GM21786 (cell line): ENCODE measurements at regions not wholly inside any gene's neighbourhood (a gene's known extent, or its start where the extent isn't known, plus 50 kb on each side); places are given as distances from the start of the nearest gene placed in this dataset.

Source experiments
- ATAC-seq: cut with Tn5 transposase; IDR thresholded peaks from one replicate; pipeline ENCODE4 v1.9.1; 2021; ENCODE audit not compliant: unreplicated experiment

DNA sequence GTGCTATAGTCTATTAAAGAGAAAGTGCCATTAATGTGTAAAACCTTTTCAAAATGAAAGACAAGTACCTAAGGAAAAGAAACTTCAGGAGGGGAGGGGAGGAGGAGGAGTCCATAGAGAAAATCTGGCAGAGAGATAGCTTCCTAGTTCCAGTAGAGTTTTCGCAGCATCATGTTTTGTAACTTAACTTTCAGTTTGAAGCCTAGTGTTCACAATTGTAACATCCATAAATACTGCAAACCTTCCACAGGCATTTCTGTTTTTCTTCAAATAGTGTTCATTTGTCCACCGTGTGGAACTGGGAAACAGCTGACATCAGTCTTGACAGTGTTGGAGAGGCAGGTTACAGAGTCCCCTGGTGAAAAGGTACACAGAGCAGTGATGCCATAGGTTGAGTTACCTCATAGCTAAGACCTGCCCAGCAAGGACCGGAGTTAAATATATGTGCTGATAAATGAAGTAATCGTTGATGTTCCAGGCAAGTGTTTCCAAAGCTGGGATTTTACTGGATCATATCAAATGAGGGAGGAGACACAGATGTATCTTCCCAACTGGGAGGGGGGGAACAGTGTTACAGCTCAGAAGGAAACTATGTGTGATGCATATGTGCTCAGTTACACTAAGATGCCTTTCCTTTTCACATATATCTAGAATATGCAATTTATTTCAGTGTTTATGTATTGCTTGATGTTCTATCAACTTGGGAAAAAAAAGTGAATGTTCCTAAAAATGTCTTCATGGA, 369.5 kb upstream of the FAM241A start:
- ATAC-seq = no peak

DNA sequence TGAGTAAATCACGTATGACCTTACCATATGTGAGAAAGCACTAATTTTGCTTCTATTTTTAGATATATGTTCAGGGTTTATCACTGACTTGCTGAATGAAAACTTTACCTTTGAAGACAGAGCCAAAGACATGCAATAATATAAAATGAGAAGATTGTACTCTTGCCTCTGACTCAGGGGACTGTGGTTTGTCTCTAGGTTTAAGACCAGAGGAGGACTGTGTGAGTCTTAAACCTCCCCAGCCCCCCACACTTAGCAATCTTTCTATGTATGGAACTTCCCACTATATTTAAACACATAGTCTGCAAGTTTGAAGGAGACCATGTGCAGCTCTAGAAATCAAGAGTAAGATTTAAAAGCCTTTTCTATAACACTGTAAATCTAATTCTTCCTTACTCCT, 368.7 kb upstream of the FAM241A start:
- no peak for ATAC-seq

DNA sequence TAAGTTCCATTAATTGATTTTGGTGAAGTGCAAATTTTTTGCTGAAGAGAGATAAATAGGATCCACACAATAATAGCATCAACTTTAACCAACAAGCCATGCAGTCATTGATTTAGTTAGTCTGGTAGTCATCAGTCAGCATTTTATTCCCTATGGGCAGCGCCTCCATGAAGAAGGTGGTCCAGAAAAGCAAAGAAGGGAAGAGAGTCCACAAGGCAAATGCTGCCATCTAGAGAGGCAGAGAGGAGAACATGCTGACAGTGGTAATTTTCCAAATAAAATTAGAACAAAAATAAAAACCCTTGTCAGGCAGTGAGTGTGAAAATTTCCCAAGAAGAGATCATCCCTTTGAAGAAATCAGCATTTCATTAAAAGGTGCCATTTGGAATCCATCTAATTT, 366.7 kb upstream of the FAM241A start:
- no peak for ATAC-seq

DNA sequence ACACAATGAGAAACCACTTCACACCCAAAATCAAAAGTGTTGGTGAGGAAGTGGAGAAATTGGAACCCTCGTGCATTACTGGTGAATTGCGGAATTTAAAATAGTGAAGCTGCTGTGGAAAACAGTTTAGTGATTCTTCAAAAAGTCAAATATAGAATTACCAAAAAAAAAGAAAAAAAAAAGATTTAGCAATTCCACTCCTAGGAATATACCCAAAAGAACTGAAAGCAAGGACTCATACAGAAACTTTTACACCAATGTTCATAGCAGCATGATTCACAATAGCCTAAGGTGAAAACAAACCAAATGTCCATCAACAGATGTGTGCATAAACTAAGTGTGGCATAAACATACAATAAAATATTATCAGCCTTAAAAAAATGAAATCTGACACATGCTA, 364.3 kb upstream of the FAM241A start:
- no peak for ATAC-seq

DNA sequence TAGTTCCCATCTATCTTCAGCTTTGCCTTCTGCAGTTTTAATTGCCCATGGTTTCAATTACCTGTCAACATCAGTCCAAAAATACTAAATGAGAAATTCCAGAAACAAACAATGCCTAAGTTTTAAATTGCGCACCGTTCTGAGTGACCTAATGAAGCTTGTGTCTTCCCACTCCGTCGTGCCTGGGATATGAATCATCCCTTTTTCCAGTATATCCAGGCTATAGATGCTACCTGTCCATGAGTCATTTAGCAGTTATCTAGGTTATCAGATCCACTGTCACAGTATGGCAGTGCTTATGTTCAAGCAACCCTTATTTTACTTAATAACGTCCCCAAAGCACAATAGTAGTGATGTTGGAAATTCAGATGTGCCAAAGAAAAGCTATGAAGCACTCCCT, 363.6 kb upstream of the FAM241A start:
- ATAC-seq = no peak

DNA sequence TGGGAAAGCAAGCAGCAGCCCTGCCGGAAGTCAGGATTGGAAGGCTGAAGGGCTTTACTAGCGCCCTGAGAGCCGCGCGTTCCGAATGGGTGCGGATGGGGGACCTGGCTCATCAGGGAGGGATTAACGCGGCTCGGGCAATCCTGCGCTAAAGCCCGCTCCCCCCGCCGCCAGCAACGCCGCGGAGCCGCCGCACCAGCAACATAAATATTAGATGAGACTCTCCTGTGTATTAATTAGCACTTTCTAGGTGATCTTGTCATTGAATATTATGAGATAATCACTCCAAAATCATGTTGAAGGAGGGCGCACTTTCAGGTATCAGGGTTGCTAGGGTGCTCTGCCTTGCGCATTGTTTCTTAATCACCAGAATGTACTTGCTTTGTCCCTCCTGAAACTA, 357.2 kb upstream of the FAM241A start:
- no peak for ATAC-seq

DNA sequence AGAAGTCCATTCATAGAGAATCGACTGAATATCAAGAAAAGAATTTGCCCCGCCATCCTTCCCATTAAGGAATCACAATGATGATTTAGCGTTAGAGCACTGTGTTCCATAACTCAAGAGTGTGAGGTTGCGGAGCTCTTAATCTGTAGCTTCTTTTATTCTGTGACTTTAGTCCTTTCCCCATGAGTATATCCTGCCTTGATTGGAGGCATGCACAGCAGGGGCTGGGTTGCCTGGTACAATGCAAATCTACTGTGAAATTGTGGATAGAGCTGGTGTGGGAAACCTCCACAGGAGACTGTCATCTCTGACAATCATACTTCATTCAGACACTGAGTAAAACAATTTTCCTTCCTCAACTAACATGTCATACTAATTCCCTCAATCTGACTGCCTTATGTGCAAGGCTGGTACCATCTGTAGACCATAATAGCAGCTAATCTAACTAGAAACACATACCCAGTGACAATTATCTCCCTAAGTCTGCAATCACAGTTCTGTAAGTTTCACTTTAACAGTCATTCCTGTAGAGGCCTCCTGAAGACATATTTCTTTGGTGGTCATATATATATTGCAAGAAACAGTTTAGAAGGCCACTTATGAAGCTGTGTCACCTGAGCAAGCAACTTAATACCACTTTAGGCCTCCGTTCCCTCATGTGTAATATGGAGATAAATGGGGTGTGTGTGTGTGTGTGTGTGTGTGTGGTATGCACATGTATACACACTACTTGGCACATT, 355.2 kb upstream of the FAM241A start:
- no peak for ATAC-seq

DNA sequence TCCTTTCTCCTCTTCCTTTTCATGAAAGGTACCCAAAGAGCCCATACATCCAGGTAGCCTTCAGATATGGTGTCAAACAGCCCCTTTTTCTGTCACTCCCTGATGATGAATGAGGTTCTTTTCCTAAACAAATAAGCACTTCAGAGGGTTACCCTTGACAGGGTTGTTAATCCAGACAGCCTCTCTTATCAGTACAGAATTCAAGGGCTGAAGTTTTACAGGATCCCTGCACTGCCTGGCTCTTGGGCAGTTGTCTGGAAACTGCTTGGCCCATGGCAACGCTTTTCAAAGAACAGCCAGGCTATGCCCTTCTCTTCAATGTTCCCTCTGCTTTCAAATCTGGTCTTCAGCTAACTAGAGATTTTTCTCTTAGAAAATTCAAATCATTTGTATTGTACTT, 352.6 kb upstream of the FAM241A start:
- no peak for ATAC-seq

DNA sequence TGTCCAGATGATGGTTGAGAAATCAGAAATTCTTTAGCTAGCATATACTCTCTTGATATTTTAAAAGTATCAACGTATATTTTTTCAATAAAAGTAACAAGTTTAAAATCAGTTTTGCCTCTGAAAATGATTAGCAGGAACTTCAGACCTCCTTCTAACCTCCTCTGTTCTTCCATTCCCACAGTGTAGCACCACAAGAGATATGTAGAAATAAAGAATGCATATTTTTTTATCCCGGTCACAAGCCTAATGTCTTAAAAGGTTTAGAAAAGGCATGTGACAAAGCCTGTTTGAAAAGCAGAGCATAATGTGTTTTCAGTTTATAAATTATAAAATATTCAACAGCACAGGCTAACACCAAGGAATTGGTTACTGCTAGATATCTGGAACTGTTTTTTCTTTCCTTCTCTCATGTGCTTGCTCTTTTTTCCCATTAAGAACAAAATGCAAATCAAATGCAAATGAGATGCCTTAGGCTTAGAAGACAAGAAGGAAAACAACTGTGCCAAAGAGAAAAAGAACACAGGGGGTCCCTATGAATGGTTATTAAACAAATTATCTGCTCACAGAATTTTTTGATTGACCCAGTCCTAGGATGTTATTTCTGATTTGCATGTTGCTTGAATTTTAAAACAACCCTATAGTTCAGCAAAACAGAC, 351.7 kb upstream of the FAM241A start:
- ATAC-seq = no peak

DNA sequence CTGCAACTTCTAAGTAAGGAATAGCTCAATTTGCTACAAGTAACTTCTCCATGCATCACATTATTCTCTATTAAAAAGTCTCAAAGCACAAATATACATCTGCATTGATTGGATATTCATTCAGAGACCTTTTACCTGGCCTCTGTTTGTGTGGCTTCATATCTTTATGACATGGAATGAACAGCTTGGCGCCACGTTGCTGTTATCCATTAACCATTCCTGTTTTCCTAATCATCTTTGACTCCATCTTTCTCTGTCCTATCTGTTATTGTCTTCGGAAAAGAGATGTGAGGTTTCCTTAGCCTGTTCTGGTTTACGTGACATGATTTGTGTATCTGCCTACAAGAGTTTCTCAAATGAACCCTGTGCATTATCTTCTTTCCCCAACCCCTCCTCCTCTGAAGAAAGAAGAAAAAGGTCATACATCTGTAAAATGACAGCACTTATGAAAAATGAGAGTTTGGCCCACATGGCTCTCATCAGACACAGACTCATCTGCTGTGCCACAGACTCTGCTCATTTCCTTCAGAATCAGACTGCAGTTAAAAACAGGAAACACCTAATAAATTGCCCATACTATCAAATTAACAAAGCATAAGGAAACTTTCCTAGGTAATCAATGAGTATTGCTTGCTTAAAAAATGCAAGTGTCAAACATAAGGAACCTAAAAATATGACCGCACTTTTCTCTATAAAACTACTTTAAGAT, 347.6 kb upstream of the FAM241A start:
- no peak for ATAC-seq

DNA sequence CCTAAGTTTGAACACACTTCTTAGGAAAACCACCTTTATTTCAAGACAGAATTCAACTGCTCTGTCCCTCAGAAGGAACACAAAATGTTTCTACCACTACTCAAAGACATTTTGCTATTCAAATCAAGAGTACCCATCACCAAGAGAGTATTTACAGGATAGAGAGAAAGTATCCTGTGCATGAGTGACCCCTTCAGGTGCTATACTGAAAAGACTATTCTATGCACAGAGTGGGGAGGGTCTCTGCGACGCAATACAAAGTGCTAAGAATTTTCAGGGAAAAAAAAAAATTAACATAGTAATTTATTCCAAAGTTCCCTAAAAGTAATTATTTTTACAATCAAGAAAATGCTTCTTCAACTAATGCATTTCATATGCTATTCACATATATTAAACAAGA, 346.4 kb upstream of the FAM241A start:
- ATAC-seq = no peak

DNA sequence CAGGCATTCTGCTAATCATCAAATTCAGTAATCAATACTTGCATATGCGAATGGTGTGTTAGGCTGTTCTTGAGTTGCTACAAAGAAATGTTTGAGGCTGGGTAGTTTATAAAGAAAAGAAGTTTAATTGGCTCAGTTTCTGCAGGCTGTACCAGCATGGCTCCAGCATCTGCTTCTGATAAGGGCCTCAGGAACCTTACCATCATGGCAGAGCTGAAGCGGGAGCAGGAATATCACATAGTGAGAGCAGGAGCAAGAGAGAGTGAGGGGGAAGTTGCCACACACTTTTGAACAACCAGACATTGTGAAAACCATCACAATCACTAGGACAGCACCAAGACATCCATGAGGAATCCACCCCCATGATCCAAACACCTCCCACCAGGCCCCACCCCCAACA, 344.7 kb upstream of the FAM241A start:
- no peak for ATAC-seq

DNA sequence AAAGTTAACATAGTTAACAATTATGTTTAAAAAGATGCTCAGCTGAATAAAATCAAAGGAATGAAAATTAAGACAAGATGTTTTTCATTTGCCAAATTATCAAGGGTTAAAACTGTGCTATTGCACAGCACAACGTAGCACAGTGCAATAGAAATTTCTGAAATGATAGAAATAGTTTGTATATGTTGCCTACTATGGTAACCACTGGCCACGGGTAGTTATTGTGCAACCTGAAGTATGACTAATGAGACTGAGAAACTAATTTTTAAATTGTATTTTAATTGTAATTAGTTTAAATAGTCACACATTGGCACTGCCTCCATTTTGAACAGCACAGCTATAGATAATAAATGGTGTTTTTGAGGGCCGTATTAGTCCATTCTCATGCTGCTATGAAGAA, 343.1 kb upstream of the FAM241A start:
- ATAC-seq = no peak

DNA sequence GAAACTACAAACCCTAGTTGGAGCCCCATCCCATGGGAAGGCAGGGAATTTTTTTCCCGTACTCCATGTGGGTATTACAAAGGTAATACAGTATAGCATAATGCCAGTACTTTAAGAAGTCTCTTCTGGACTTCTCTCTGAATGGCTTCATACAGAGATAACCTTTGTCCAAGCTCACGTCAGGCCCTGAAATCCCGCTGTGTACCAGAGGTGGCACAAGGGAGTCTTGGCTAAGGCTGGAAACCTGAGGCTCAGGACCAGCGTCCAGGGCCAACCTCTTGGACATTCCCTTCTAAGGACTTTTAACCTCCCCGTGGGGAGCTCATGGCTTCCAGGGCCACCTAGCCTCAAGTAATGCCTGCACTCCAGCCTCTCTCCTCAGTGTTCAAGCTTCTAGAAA, 338.9 kb upstream of the FAM241A start:
- ATAC-seq = no peak

DNA sequence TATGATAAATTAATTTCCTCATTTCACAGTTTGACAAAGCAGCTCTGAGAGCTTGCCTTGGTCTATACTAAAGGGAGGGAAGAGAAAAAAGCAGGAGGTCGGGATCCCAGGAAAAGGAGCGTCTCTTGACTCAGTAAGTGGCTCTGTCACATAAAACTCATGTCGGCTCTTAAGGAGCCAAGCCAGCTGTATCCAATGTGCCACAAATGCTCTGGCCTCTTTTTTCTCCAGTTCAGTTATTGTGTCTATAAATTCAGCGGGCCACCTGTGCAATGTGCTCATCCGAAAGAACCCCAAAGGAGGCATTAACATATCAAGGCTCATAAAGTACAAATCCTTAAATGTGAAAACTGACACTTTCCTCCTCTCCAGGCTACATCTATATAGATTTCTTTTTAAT, 337.7 kb upstream of the FAM241A start:
- no peak for ATAC-seq

DNA sequence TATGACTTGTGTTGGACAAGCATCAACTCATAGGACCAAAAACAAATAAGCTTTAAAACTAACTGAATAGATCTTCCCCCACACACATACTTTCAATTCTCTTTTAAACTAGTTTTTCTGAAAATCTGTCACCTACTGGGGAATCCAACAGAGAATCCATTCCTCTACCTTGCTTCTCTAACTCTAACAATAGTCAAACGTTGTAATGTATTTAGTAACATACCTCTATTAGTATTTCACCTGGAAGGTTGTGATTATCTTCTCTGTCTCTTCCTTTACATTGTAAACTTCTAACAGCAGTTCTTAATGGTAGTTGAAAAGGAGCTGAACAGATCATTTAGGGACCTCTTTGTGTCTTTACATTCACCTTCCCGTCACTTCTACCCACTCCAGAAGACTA, 337.1 kb upstream of the FAM241A start:
- ATAC-seq = no peak

DNA sequence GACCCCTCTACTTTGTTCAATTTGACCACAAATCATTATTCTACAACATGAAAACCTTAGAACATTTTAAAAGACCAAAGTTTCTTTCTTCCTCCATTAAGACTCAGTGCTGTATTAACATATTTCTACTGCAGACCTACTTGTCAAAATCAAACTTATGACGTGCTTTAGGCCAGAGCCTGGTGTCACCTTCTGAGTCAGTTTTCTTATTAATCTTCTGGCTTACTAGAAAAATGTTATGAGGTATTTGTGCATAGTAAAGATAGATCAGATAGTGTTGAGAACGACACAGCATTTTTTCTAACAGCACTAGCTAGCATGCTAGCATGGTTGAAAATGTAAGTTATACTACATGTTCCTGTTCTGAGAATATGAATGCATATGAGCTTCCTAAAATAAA, 333.6 kb upstream of the FAM241A start:
- no peak for ATAC-seq

DNA sequence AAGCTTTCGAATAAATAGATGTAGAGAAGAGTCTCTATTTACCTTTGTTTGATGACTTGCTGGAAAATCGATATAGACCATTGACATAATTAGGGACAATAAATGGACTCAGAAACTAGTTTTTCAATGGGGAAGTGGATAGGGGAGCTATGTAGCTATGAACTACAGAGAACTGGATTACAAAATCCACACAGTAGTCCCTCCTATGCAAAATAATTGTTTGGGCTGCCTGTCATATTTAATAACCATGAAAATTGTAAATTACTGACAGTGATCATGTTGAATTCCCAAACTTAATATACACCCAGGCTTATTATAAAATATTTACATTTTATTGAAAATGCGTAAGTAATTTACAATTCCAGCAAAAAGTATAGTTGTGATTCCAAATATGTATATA, 333.1 kb upstream of the FAM241A start:
- no peak for ATAC-seq

DNA sequence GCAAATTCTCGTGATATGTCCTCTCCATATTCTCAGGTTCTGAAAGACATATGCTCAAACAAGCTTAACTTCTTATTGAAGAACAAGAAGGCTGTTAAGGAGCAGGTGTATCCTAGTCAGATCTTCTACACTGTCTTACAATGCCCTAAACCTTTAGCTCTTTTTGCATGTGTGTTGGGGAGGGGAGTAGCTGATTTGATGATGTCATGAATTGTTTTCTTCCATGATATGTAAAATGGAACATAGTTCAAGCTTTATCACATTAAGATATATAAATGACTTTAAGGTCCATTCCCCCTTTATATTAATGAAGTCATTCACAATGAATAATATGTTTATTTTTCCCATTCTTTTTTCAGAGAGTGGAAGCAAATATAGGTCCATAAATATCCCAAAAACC, 332.5 kb upstream of the FAM241A start:
- no peak for ATAC-seq

DNA sequence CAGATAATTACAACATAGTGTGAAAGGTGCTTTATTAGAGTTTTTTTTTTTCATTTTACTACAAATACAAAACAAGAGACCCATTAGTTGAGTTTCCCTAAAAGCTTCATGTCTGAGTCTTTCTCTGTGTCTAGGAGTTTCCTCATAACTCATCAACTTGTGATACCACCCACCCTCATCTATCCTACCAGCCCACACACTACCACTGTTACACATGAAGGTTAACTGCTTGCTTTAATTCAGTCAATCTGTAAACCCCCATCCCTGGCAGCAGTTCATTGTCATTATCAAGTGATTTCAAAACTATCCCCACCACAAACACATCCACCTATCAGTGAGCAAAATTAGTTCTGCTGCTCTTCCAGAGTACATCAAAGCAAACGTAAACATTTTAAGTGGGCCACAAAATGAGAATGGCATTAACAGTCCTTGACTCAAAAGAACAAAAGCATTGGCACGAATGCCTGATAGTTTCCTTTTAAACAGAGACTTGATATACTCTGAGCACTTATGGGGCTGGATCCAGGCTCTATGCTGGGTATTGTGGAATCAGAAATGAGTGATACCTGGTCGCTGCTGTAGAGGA, 331.6 kb upstream of the FAM241A start:
- ATAC-seq = no peak

DNA sequence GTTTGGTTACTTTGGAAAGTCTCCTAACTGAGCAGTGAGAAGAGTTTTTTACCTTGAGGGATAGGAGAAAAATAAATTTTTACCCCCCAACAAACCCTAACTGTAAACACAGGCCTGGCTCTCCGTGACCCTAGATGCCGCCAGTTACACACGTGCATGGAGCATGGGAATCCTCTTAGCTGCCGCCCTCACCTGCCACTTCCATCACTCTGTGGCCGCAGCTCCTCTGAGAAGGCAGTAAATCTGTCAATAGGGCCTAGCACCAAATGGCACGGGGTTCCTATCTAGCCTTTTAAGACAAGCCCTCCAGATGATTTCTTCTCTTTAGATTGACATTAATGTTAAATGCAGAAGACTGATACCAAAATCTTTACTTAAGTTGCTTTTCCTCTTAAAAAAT, 330.3 kb upstream of the FAM241A start:
- ATAC-seq = no peak
